ENCODE measurements at regions not wholly inside any gene's neighbourhood (a gene's known extent, or its start where the extent isn't known, plus 50 kb on each side); places are given as distances from the start of the nearest gene placed in this dataset.

- TF ChIP-seq, protein P1, sequence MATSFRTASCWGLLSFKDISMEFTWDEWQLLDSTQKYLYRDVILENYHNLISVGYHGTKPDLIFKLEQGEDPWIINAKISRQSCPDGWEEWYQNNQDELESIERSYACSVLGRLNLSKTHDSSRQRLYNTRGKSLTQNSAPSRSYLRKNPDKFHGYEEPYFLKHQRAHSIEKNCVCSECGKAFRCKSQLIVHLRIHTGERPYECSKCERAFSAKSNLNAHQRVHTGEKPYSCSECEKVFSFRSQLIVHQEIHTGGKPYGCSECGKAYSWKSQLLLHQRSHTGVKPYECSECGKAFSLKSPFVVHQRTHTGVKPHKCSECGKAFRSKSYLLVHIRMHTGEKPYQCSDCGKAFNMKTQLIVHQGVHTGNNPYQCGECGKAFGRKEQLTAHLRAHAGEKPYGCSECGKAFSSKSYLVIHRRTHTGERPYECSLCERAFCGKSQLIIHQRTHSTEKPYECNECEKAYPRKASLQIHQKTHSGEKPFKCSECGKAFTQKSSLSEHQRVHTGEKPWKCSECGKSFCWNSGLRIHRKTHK (tag by site-specific recombination; IDR thresholded peaks at IDR 0.05), result no peak
- TF ChIP-seq AEBP2 (tag by site-specific recombination; IDR thresholded peaks at IDR 0.05; ENCODE audit: borderline replicate concordance) (no peak), HOXA7 (CRISPR knock-in tag; IDR thresholded peaks at IDR 0.05; ENCODE audit: borderline replicate concordance) (no peak), KLF1 (tag by site-specific recombination; IDR thresholded peaks at IDR 0.05) (peak; percentile 85), ZNF280C (tag by site-specific recombination; IDR thresholded peaks at IDR 0.05) (no peak), ZNF266 (tag by site-specific recombination; IDR thresholded peaks at IDR 0.05; ENCODE audit: low read depth) (no peak), BCL6B (tag by site-specific recombination; IDR thresholded peaks at IDR 0.05) (peak; percentile 35; the same call in 1 of the 2 replicates), ZNF138 (tag by site-specific recombination; IDR thresholded peaks at IDR 0.05; ENCODE audit: borderline replicate concordance) (no peak), ZNF211 (tag by site-specific recombination; IDR thresholded peaks at IDR 0.05; ENCODE audit: low read depth) (no peak), ZFP69B (tag by site-specific recombination; IDR thresholded peaks at IDR 0.05) (0 out of 2 replicates have a peak, but pooled peaks have one; percentile 45), SCRT1 (tag by site-specific recombination; IDR thresholded peaks at IDR 0.05; ENCODE audit: borderline replicate concordance) (peak; percentile 91), GLIS1 (tag by site-specific recombination; IDR thresholded peaks at IDR 0.05) (peak; percentile 75), WT1 (tag by site-specific recombination; IDR thresholded peaks at IDR 0.05) (peak; percentile 100), ZNF629 (tag by site-specific recombination; IDR thresholded peaks at IDR 0.05) (peak; percentile 91), ZNF10 (tag by site-specific recombination; IDR thresholded peaks at IDR 0.05) (peak; percentile 83; the same call in 1 of the 2 replicates), ZBTB1 (tag by site-specific recombination; IDR thresholded peaks at IDR 0.05) (peak; percentile 74; the same call in 1 of the 2 replicates), ZNF747 (tag by site-specific recombination; IDR thresholded peaks at IDR 0.05) (no peak), SCRT2 (tag by site-specific recombination; IDR thresholded peaks at IDR 0.05) (peak; percentile 93), ZNF585B (tag by site-specific recombination; IDR thresholded peaks at IDR 0.05) (no peak), OVOL3 (tag by site-specific recombination; IDR thresholded peaks at IDR 0.05) (peak; percentile 94), REPIN1 (tag by site-specific recombination; IDR thresholded peaks at IDR 0.05; ENCODE audit: low read depth) (no peak; the same call in 1 of the 2 replicates), ZFHX2 (tag by site-specific recombination; conservative IDR thresholded peaks at IDR 0.05) (peak; percentile 57), ZNF391 (tag by site-specific recombination; IDR thresholded peaks at IDR 0.05; ENCODE audit: borderline replicate concordance, low read depth) (peak; percentile 82; the same call in 1 of the 2 replicates), KLF9 (tag by site-specific recombination; IDR thresholded peaks at IDR 0.05; ENCODE audit: low read depth) (peak; percentile 78), GLI2 (tag by site-specific recombination; IDR thresholded peaks at IDR 0.05; ENCODE audit: borderline replicate concordance, low read depth) (peak; percentile 92), ZNF311 (tag by site-specific recombination; IDR thresholded peaks at IDR 0.05; ENCODE audit: borderline replicate concordance) (no peak), ZNF626 (tag by site-specific recombination; IDR thresholded peaks at IDR 0.05) (no peak)
- TF ChIP-seq, protein P2, sequence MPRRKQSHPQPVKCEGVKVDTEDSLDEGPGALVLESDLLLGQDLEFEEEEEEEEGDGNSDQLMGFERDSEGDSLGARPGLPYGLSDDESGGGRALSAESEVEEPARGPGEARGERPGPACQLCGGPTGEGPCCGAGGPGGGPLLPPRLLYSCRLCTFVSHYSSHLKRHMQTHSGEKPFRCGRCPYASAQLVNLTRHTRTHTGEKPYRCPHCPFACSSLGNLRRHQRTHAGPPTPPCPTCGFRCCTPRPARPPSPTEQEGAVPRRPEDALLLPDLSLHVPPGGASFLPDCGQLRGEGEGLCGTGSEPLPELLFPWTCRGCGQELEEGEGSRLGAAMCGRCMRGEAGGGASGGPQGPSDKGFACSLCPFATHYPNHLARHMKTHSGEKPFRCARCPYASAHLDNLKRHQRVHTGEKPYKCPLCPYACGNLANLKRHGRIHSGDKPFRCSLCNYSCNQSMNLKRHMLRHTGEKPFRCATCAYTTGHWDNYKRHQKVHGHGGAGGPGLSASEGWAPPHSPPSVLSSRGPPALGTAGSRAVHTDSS (tag by site-specific recombination; IDR thresholded peaks at IDR 0.05), result 0 out of 2 replicates have a peak, but pooled peaks have one; percentile 21
- TF ChIP-seq, protein P3, sequence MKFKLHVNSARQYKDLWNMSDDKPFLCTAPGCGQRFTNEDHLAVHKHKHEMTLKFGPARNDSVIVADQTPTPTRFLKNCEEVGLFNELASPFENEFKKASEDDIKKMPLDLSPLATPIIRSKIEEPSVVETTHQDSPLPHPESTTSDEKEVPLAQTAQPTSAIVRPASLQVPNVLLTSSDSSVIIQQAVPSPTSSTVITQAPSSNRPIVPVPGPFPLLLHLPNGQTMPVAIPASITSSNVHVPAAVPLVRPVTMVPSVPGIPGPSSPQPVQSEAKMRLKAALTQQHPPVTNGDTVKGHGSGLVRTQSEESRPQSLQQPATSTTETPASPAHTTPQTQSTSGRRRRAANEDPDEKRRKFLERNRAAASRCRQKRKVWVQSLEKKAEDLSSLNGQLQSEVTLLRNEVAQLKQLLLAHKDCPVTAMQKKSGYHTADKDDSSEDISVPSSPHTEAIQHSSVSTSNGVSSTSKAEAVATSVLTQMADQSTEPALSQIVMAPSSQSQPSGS (tag by site-specific recombination; IDR thresholded peaks at IDR 0.05; ENCODE audit: low read depth), result peak; percentile 37; the same call in 1 of the 2 replicates
Measured at GRCh38 chr1:182175361-182175931, 113.9 kb upstream of the ZNF648 start (continued).

All from HEK293 (cell line).